ENCODE measurements at regions not wholly inside any gene's neighbourhood (a gene's known extent, or its start where the extent isn't known, plus 50 kb on each side); places are given as distances from the start of the nearest gene placed in this dataset.

DNA sequence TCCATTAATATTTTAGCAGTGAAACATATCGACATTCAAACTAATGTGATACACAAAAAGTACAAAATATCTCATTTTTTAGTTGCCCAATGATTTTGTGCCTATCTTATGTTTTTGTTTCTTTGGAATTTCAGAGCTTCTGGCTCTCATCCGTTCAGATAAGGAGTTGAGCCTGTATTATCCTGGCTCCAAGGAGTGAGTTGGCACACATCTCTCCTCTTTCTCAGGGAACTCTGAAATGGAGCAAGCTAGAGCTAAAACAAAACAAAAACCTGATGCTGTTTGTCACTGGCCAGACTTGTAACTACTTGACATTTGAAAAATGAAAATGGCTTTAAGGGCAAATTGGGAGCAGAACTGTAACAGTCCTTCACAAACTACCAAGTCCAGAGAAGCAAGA, 131.3 kb upstream of the SLC28A3 start:
- Histone ChIP-seq H3K4me3 (ENCODE audit: low read depth, low read length, poor library complexity, severe bottlenecking) (no peak overlapping the region), H3K9me3 (ENCODE audit: low read length) (no peaks in the 10 kb centered on the region), H3K27me3 (ENCODE audit: insufficient read depth, low read length) (no peaks in the 10 kb centered on the region), H3K9ac (ENCODE audit: low read length) (no peak overlapping the region), H3K9me2 (ENCODE audit: low read depth, low read length) (no peaks in the 10 kb centered on the region), H2AFZ (ENCODE audit: low read length) (no peak overlapping the region), H3K79me2 (ENCODE audit: insufficient read depth, low read length) (no peaks in the 10 kb centered on the region), H4K20me1 (ENCODE audit: insufficient read depth, low read length) (no peaks in the 10 kb centered on the region), H3K4me1 (ENCODE audit: insufficient read depth, low read length, severe bottlenecking) (no peaks in the 10 kb centered on the region), H3F3A (ENCODE audit: insufficient read depth, low read length) (no peaks in the 10 kb centered on the region), H3K27ac (ENCODE audit: low read depth, low read length, poor library complexity, severe bottlenecking) (no peak overlapping the region), H3K4me2 (ENCODE audit: low read length) (no peak overlapping the region), H3K36me3 (ENCODE audit: insufficient read depth, low read length) (no peaks in the 10 kb centered on the region)
- TF ChIP-seq EZH2 (IDR thresholded peaks at IDR 0.05; ENCODE audit: borderline replicate concordance, low read length) = no peak
- TF ChIP-seq, protein P1, sequence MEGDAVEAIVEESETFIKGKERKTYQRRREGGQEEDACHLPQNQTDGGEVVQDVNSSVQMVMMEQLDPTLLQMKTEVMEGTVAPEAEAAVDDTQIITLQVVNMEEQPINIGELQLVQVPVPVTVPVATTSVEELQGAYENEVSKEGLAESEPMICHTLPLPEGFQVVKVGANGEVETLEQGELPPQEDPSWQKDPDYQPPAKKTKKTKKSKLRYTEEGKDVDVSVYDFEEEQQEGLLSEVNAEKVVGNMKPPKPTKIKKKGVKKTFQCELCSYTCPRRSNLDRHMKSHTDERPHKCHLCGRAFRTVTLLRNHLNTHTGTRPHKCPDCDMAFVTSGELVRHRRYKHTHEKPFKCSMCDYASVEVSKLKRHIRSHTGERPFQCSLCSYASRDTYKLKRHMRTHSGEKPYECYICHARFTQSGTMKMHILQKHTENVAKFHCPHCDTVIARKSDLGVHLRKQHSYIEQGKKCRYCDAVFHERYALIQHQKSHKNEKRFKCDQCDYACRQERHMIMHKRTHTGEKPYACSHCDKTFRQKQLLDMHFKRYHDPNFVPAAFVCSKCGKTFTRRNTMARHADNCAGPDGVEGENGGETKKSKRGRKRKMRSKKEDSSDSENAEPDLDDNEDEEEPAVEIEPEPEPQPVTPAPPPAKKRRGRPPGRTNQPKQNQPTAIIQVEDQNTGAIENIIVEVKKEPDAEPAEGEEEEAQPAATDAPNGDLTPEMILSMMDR (IDR thresholded peaks at IDR 0.05; ENCODE audit: low read length) = no peak

GRCh38 chr9:84478996-84479395, 138.4 kb upstream of the SLC28A3 start:
- no peak for TF ChIP-seq EZH2 (IDR thresholded peaks at IDR 0.05; ENCODE audit: borderline replicate concordance, low read length)
- TF ChIP-seq, protein P1 (IDR thresholded peaks at IDR 0.05; ENCODE audit: low read length) = no peak

DNA sequence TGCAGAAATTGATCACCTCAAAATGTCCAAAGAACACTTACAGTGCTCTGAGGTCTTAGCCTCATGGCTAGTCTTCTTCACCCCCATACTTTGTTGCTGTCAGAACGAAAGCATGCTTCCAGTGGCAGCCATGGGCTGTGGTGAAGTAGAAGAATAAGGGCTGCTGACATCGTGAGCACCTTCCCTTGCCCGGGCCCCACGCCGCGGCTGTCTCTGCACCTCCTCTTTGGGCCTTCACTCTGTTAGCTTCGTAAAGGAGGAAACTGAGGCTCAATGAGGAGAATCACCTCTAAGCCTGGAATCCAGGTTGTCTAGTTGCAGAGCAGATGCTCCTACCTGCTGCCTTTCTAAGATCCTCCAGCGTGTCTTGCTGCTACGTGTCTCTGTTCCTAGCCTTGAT, 139.5 kb upstream of the SLC28A3 start:
- no peak overlapping the region for H3K4me3 ChIP-seq (ENCODE audit: low read depth, low read length, poor library complexity, severe bottlenecking)
- H2AFZ ChIP-seq (ENCODE audit: low read length) = no peak overlapping the region
- no peaks in the 10 kb centered on the region for H4K20me1 ChIP-seq (ENCODE audit: insufficient read depth, low read length)
- no peaks in the 10 kb centered on the region for H3K9me3 ChIP-seq (ENCODE audit: low read length)
- H3K9me2 ChIP-seq (ENCODE audit: low read depth, low read length) = no peaks in the 10 kb centered on the region
- no peak overlapping the region for H3K9ac ChIP-seq (ENCODE audit: low read length)
- H3K36me3 ChIP-seq (ENCODE audit: insufficient read depth, low read length) = no peaks in the 10 kb centered on the region
- no peaks in the 10 kb centered on the region for H3K27me3 ChIP-seq (ENCODE audit: insufficient read depth, low read length)
- H3K4me1 ChIP-seq (ENCODE audit: insufficient read depth, low read length, severe bottlenecking) = no peaks in the 10 kb centered on the region
- H3F3A ChIP-seq (ENCODE audit: insufficient read depth, low read length) = no peaks in the 10 kb centered on the region
- TF ChIP-seq, protein P1 (IDR thresholded peaks at IDR 0.05; ENCODE audit: low read length) = no peak
- H3K79me2 ChIP-seq (ENCODE audit: insufficient read depth, low read length) = no peaks in the 10 kb centered on the region
- no peak overlapping the region for H3K27ac ChIP-seq (ENCODE audit: low read depth, low read length, poor library complexity, severe bottlenecking)
- H3K4me2 ChIP-seq (ENCODE audit: low read length) = no peak overlapping the region

More at GRCh38 chr9:84478996-84479395, 138.4 kb upstream of the SLC28A3 start:
- Histone ChIP-seq H3F3A (ENCODE audit: insufficient read depth, low read length) (no peaks in the 10 kb centered on the region), H4K20me1 (ENCODE audit: insufficient read depth, low read length) (no peaks in the 10 kb centered on the region), H3K4me2 (ENCODE audit: low read length) (no peak overlapping the region), H3K9me2 (ENCODE audit: low read depth, low read length) (no peaks in the 10 kb centered on the region), H3K27me3 (ENCODE audit: insufficient read depth, low read length) (no peaks in the 10 kb centered on the region), H2AFZ (ENCODE audit: low read length) (no peak overlapping the region), H3K4me3 (ENCODE audit: low read depth, low read length, poor library complexity, severe bottlenecking) (no peak overlapping the region), H3K36me3 (ENCODE audit: insufficient read depth, low read length) (no peaks in the 10 kb centered on the region), H3K9ac (ENCODE audit: low read length) (no peak overlapping the region), H3K27ac (ENCODE audit: low read depth, low read length, poor library complexity, severe bottlenecking) (no peak overlapping the region), H3K9me3 (ENCODE audit: low read length) (no peaks in the 10 kb centered on the region), H3K79me2 (ENCODE audit: insufficient read depth, low read length) (no peaks in the 10 kb centered on the region), H3K4me1 (ENCODE audit: insufficient read depth, low read length, severe bottlenecking) (no peaks in the 10 kb centered on the region)

Data from OCI-LY1 (cell line).